ENCODE measurements at regions not wholly inside any gene's neighbourhood (a gene's known extent, or its start where the extent isn't known, plus 50 kb on each side); places are given as distances from the start of the nearest gene placed in this dataset.

- no peak for DNase-seq
Observed at GRCh38 chr6:105474234-105474633, 71.4 kb upstream of the PREP start.

DNA sequence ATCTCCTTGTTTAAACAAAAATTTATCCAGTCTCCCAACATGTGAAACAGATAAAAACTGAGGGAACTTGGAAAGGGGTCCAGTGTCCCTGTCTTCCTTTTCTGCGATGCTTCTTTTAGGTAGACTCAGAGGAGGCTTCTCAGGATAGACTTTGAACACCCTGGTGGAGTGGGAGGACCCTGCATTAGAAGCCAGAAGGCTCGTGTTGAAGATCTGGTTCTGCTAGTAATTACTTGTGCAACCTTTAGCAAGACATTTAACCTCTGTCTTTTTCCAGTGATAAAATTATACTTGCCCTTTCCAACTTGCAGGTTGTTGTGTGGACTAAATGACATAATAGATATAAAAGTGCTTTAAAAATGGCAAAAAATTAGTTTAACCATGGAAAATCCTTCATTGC, 67.1 kb upstream of the PREP start:
- DNase-seq: no peak

DNA sequence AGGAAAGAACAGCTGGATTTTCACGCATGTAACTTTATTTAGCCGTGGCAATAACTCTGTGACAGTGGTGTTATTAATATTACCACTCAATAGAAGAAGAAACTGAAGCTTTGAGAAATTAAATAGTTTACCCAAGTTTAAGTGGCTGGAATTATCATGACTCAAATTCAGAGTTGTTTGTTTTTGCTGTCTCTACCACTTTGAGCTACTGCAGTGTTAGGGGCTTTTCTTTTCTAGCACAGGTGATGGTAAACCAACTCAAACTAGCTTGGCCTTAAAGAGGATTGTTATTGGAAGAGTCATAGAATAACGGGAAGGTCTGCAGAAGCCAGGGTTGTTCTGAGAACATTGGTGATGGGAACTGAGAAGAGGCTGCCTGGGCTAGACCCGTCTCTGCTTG, 66.0 kb upstream of the PREP start:
- DNase-seq: no peak

- no peak for DNase-seq
Observed at GRCh38 chr6:105460860-105461259, 58.0 kb upstream of the PREP start.

GRCh38 chr6:105459864-105460263, 57.0 kb upstream of the PREP start:
- DNase-seq: no peak

DNA sequence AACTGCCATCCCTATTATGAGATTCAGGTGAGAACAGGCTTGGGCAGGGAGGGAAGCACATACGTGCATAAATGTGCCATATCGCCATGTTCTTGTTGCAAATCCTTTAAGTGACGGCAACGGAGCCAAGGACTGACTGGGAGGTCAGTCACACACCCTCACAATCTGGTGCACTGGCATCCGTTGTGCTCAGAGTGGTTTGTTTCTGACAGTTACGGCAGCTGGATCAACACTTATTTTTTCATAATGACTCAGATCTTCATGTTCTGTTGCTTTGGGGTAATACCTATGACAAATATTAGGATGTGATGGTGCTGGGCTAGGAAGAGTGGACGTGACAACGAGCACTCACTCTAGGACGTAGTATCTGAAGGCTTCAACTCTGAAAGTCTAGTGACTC, 56.2 kb upstream of the PREP start:
- DNase-seq: no peak

DNA sequence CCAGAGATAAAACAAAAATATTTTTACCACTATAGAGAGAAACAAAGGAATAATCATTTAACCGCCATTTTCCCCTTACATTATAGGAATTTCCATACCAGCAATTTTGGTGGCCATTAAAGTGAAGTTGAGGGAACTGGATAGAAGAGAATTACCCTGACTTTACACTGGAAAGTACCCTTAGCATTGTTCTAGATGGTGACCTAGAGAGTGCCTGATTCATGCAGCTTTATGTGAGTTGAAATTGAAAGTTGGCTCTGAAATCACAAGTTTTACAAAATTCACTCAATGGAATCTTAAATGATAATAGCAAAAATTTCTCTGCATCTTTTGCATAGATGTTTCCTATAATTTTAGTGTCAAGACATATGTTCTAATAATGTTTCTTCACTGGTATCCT, 55.7 kb upstream of the PREP start:
- no peak for DNase-seq

- no peak for DNase-seq
Observed at GRCh38 chr6:105458084-105458483, 55.2 kb upstream of the PREP start.

DNA sequence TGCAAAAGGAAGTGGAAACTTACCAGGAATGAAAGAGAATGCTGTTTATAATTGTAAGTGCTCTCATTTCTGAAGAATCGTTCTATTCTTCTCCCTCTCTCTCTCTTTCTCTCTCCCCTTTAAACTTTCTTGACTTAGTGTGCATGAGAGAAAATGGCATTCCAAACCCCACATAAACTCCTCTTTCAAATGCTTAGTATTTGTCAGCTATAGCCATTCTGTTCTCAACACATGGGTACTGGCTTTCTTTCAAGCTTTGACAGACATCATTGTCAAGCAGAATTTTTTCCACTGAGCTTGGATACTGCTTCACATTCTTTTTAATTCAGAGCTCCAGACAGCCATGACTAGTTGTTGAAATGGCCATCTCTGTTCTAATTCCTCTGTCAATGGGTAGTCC, 51.1 kb upstream of the PREP start:
- no peak for DNase-seq

DNA sequence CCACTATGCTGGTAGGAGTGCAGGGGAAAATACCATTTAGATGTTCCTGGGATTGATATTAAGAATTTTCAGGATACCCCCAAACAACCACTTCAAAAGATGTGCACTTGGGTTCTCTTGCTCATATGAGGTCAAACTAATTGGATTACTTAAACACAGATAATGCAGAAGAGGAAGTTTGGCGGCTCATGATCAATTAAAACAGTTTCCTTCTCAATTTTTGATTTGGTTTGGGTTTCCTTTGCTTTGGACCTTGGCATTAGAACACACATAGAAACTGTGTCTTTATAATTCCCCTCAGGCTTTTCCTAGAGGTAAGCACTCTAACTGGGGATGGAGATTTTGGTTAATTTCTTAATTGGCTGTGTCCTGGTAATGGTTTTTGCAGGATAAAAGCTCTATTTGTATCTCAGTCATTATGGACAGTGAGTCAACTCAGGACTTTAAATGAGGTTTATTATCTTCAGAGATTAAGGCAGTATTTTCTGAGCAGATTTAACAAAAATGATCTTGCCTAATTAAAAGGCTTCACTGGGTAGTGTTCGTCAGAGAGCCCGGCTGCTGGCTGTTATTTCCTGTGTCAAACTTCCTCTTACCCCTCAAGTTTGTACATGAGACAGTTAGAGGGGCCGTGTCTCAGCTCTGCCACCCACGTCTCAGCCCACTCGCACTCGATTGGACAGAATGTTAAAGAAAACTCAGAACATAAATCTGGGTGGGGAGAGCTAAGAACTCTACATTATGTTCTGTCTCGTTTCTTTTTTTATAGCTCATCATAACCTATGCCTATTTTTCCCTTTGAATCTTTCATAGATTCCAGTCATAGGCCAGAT, 50.3 kb upstream of the PREP start:
- DNase-seq: peak in 2 of 4 experiments; percentile 9 to 10
